HG03280 (cell line): ENCODE measurements at regions not wholly inside any gene's neighbourhood (a gene's known extent, or its start where the extent isn't known, plus 50 kb on each side); places are given as distances from the start of the nearest gene placed in this dataset.
A peak's percentile ranks its signal among the peaks of the same experiment; 100 is the strongest.
"Not testable (repeated sequence)": the region's sequence is repeated elsewhere in the genome, so short reads cannot be mapped to it uniquely, and the experiment has no call there.

Experiments used
- ATAC-seq: cut with Tn5 transposase; IDR thresholded peaks from one replicate; pipeline ENCODE4 v1.9.1; 2021; ENCODE audit warnings: mild to moderate bottlenecking, moderate library complexity; ENCODE audit not compliant: unreplicated experiment

DNA sequence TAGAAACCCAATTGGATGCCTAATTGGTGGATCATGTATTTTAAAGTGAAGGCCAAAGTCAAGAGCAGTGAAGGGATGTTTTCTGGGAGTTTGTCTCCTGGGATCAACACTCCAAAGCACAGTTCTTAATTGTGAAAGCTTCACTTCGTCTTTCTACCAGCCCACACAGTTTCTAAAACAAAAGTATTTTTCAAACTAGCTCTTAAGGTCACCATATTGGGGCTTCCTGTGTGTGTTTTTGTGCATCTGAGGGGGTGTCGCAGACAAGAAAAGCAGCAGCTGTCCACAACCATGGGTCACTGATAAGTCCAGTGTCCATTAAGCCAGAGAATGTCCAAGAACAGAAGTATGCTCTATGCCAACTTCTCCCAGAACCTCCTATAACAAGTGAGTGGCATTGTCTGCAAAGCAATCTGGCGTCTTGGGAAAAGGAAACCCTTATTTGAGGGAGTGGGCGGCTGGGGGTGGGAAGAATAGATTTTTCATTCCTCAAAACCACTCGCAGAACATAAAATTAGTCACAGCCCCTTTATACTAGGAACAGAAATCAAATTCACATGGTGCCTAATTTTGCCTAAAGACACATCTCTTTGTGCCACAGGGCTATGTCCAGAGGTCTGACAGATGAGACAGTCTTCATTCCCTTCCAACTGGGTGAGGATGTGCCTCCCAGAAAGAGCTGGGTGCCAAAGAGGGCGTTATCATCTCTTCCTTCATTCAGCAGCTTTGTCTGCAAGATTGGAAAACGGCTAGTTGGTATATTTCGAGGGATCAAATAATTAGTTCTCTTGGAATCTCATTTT is 610.4 kb downstream of the BCOR start:
- ATAC-seq, result no peak

GRCh38 chrX:39487969-39488330 is 609.8 kb downstream of the BCOR start:
- ATAC-seq, result no peak

- ATAC-seq, result peak; percentile 69
Observed at GRCh38 chrX:39491548-39492297, 606.0 kb downstream of the BCOR start.

- ATAC-seq, result no peak
Observed at GRCh38 chrX:39492497-39493162, 605.1 kb downstream of the BCOR start.

GRCh38 chrX:39493168-39493567 is 604.6 kb downstream of the BCOR start:
- no peak for ATAC-seq

GRCh38 chrX:39497117-39497516 is 600.6 kb downstream of the BCOR start:
- not testable (repeated sequence) for ATAC-seq

- no peak for ATAC-seq
Observed at GRCh38 chrX:39497702-39498265, 600.0 kb downstream of the BCOR start.

DNA sequence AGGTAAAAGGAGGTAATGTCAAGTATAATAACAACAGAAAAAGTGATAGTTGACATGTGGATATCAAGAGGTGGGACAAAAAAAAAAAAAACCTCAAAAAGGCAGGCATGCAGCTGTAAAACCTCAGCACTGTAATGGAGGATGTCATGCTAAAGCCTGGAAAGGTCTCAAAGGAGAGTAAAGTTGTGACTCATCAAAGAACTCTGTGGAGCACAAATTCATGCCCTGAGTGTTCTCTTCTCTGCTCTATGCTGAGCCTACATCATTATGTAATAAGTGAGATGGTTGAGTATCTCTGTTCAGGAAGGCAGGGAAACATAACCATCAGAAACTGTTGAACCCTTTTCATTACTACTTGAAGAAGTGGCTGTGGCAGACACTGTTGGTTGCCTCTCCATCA is 597.8 kb downstream of the BCOR start:
- ATAC-seq, result no peak

DNA sequence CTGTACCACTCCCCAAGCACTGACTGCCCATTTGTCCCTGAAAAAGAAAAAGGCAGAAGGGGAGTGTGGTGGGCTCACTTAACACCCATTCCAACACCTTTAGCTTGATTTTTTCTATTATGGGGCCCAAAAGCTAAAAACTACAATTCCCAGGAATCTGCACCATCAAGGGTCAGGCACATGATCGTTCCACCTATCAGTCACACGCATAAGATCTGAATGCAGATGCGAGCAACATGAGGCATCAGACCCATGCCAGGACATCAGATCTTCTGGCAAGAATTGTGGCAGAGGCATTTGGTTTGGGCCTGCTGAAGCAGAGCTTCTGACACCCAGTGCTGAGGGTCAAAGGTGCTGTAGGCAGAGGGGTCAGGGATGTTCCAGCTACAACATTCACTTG is 595.9 kb downstream of the BCOR start:
- no peak for ATAC-seq

- no peak for ATAC-seq
Observed at GRCh38 chrX:39502486-39502885, 595.3 kb downstream of the BCOR start.

DNA sequence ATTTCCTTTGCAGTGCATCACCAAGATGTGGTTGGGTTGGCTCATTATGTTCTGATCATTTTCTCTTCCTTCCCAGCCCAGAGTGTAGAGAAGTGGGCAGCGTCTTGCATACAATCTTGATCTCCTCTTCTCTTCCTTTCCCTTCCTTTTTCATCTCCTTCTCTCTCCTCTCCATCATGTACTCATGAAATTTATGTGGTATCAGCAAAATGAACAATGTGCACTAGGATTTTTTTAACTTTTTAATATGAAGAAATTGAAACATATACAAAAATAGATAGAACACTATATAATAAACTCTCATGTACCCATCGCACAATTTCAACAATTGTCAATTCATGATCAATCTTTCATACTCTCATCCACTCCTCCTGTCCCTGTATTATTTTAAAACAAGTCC is 593.5 kb downstream of the BCOR start:
- no peak for ATAC-seq

DNA sequence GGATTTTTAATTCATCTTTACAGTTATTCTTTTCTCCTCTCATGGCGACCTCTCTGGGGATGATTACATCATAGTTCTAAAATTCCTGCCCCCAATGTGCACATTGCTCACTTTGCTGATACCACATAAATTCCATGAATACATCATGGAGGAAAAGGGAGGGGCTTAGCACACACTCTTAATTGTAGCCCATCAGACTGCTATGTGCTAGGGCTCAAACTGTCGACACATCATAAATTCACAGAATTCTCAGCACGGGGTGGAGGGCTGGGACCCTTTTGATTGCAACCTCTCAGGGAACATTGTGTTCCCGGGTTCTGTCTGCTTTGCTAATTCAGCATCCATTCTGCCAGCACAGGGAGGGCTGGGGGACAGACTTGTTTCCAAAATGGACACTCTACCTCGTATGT is 592.9 kb downstream of the BCOR start:
- no peak for ATAC-seq

GRCh38 chrX:39506131-39506530 is 591.6 kb downstream of the BCOR start:
- ATAC-seq, result no peak

DNA sequence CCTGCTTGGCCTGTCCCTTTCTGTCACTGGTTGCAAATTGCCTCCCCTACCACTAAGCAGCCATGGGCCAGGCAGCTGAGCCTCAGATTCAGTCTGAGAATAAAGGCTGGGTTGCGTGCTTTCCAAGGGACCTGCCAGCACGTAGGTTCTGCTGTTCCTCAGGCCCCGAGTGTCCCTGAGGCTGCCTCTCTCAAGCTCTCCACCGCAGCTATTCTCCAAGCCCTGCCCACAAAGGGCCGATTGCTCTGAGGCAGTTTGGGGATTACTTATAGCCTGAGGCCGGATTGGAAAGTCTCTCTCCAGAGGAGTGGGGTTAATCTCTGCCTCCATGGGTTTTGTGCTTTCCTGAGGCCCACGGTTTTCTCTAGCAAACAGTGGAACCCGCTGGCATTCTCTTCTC is 590.7 kb downstream of the BCOR start:
- no peak for ATAC-seq

GRCh38 chrX:39507617-39508299 is 590.0 kb downstream of the BCOR start:
- no peak for ATAC-seq

DNA sequence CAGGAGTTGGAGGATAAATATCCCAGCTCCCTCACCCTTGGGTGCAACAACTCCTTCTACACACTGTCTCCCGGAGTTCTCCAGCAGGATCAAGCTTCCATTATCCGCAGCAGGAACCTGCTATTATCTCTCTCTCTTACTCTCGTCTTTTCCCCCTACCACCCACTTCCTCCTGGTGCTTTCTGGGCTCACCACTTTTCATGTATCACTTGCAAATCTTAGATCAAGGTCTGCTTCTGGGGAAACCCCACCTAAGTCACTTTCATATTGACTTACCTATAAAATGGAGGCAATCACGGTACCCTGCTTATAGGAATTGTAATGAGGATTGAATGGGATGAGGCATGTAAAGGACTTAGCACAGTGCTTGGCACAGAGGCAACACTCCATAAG is 589.5 kb downstream of the BCOR start:
- ATAC-seq, result no peak

- ATAC-seq, result no peak
Observed at GRCh38 chrX:39509157-39509556, 588.6 kb downstream of the BCOR start.

- no peak for ATAC-seq
Observed at GRCh38 chrX:39513836-39514235, 583.9 kb downstream of the BCOR start.

DNA sequence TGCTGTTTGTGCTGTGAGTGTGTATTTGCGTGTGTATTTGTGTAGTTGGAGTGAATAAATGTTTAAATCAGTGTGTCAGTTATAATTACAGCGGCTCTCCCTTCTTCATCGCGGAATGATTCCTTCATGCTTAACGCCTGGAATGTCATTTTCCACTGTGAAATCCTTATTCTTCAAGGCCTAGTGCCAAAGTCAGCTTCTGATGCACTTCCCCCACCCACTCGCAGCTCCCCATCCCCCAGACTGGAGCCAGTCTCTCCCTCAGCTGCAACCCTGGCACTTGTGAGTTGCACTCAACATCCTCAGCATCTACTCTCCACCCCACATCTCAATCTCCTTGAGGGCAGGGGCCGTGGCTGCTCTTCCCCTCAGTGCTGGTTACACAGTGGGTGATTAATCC is 583.0 kb downstream of the BCOR start:
- ATAC-seq, result no peak

DNA sequence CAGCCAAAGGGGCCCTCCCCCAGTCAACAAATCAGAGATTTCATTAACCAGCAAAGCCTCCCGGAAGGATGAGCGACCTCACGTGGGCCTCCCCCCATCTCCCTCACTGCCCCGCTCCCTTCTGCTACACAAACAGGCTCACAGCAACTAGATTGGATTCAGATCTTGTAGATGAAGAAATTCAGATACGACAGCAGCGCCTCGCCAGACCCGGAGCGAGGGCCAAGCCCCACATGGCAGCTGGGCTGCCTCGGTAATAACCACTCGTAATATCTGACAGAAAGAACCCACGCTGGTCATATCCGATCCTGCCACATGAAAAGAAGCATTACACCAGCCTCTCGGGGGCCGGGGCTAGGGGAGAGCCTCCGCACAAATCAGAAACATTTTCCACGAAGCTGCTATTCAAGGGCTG is 581.3 kb downstream of the BCOR start:
- no peak for ATAC-seq

- ATAC-seq, result no peak
Observed at GRCh38 chrX:39518476-39519029, 579.2 kb downstream of the BCOR start.
